Smooth muscle cell of the brain vasculature (primary cell): ENCODE measurements at regions not wholly inside any gene's neighbourhood (a gene's known extent, or its start where the extent isn't known, plus 50 kb on each side); places are given as distances from the start of the nearest gene placed in this dataset.

Source experiments
- DNase-seq: peaks from one replicate; pipeline ENCODE4 v3.0.0-alpha.2; 2012; ENCODE audit warnings: low read depth, low spot score

- no peak for DNase-seq
Observed at GRCh38 chr1:112219267-112219666, 176.7 kb upstream of the CTTNBP2NL start.

GRCh38 chr1:112230232-112230631 lies 165.8 kb upstream of the CTTNBP2NL start:
- DNase-seq, result no peak

GRCh38 chr1:112231331-112231730 lies 164.7 kb upstream of the CTTNBP2NL start:
- DNase-seq, result no peak

GRCh38 chr1:112232848-112233247 lies 163.2 kb upstream of the CTTNBP2NL start:
- DNase-seq, result no peak

GRCh38 chr1:112234710-112235109 lies 161.3 kb upstream of the CTTNBP2NL start:
- DNase-seq, result no peak

GRCh38 chr1:112237983-112238545 lies 157.9 kb upstream of the CTTNBP2NL start:
- no peak for DNase-seq

- no peak for DNase-seq
Observed at GRCh38 chr1:112239683-112240330, 156.2 kb upstream of the CTTNBP2NL start.

- no peak for DNase-seq
Observed at GRCh38 chr1:112242470-112242869, 153.5 kb upstream of the CTTNBP2NL start.

- DNase-seq, result no peak
Observed at GRCh38 chr1:112244131-112244530, 151.9 kb upstream of the CTTNBP2NL start.

- no peak for DNase-seq
Observed at GRCh38 chr1:112245114-112245513, 150.9 kb upstream of the CTTNBP2NL start.

- DNase-seq, result no peak
Observed at GRCh38 chr1:112247036-112247597, 148.9 kb upstream of the CTTNBP2NL start.

GRCh38 chr1:112247961-112248360 lies 148.1 kb upstream of the CTTNBP2NL start:
- no peak for DNase-seq

- no peak for DNase-seq
Observed at GRCh38 chr1:112250892-112251291, 145.1 kb upstream of the CTTNBP2NL start.

GRCh38 chr1:112251766-112252506 lies 144.1 kb upstream of the CTTNBP2NL start:
- DNase-seq, result peak; percentile 26

GRCh38 chr1:112253366-112253765 lies 142.6 kb upstream of the CTTNBP2NL start:
- DNase-seq, result no peak

GRCh38 chr1:112255080-112255479 lies 140.9 kb upstream of the CTTNBP2NL start:
- no peak for DNase-seq

- no peak for DNase-seq
Observed at GRCh38 chr1:112256411-112256810, 139.6 kb upstream of the CTTNBP2NL start.

- DNase-seq, result no peak
Observed at GRCh38 chr1:112257043-112257835, 138.8 kb upstream of the CTTNBP2NL start.

GRCh38 chr1:112260699-112261098 lies 135.3 kb upstream of the CTTNBP2NL start:
- no peak for DNase-seq

GRCh38 chr1:112262316-112262715 lies 133.7 kb upstream of the CTTNBP2NL start:
- no peak for DNase-seq

GRCh38 chr1:112263042-112263441 lies 133.0 kb upstream of the CTTNBP2NL start:
- DNase-seq, result no peak

- no peak for DNase-seq
Observed at GRCh38 chr1:112263453-112263852, 132.6 kb upstream of the CTTNBP2NL start.
